Fibroblast of mammary gland (primary cell): ENCODE measurements at regions not wholly inside any gene's neighbourhood (a gene's known extent, or its start where the extent isn't known, plus 50 kb on each side); places are given as distances from the start of the nearest gene placed in this dataset.
"Not testable (repeated sequence)": the region's sequence is repeated elsewhere in the genome, so short reads cannot be mapped to it uniquely, and the experiment has no call there.

Experiments
- DNase-seq: peaks from one replicate; pipeline ENCODE4 v3.0.0-alpha.2; 2010; ENCODE audit warnings: low read depth
- H3K4me3 ChIP-seq: 2 replicates; pipeline ENCODE4 v1.5.1; 2011; ENCODE audit warnings: low read depth, mild to moderate bottlenecking, low read length, moderate library complexity; ENCODE audit not compliant: control insufficient read depth
- CTCF ChIP-seq: conservative IDR thresholded peaks from 2 replicates; pipeline ENCODE4 v1.5.1; 2011; ENCODE audit warnings: low read depth, low read length, inconsistent platforms; ENCODE audit not compliant: control insufficient read depth, insufficient read depth

- no peak for DNase-seq
- no peak for TF ChIP-seq CTCF
- no peak overlapping the region for H3K4me3 ChIP-seq
Measured at GRCh38 chr2:80969900-80970299, 665.3 kb upstream of the LRRTM1 start.

GRCh38 chr2:80968450-80968849, 663.9 kb upstream of the LRRTM1 start:
- no peak for TF ChIP-seq CTCF
- DNase-seq = no peak
- H3K4me3 ChIP-seq = no peak overlapping the region

- no peak for TF ChIP-seq CTCF
- no peak overlapping the region for H3K4me3 ChIP-seq
- no peak for DNase-seq
Measured at GRCh38 chr2:80947601-80948130, 643.1 kb upstream of the LRRTM1 start.

- DNase-seq = no peak
- H3K4me3 ChIP-seq = no peak overlapping the region
- no peak for TF ChIP-seq CTCF
Measured at GRCh38 chr2:80943487-80943886, 638.9 kb upstream of the LRRTM1 start.

GRCh38 chr2:80942766-80943165, 638.2 kb upstream of the LRRTM1 start:
- no peak for DNase-seq
- no peak for TF ChIP-seq CTCF
- no peak overlapping the region for H3K4me3 ChIP-seq

- TF ChIP-seq CTCF = no peak
- no peak overlapping the region for H3K4me3 ChIP-seq
- DNase-seq = no peak
Measured at GRCh38 chr2:80938463-80938862, 633.9 kb upstream of the LRRTM1 start.

- not testable (repeated sequence) for H3K4me3 ChIP-seq, DNase-seq
Measured at GRCh38 chr2:80931820-80932219, 627.3 kb upstream of the LRRTM1 start.
